Astrocyte (in vitro differentiated cells and primary cell): ENCODE measurements at regions not wholly inside any gene's neighbourhood (a gene's known extent, or its start where the extent isn't known, plus 50 kb on each side); places are given as distances from the start of the nearest gene placed in this dataset.

Experiments
- DNase-seq: peaks from one replicate; pipeline ENCODE4 v3.0.0-alpha.2; 2010; ENCODE audit warnings: low read depth
- FAIRE-seq: peaks from 2 replicates; lab custom pipeline; 2011; peaks lifted over from hg19 to GRCh38; lab: Jason Lieb, UNC
- H2AFZ ChIP-seq: 2 replicates; pipeline ENCODE4 v1.6.0; 2012; ENCODE audit warnings: low read depth, low read length, inconsistent platforms
- H3K27ac ChIP-seq: 2 replicates; pipeline ENCODE4 v1.5.1; 2011; ENCODE audit warnings: low read depth, low read length, inconsistent platforms
- H3K27me3 ChIP-seq: 2 replicates; pipeline ENCODE4 v1.6.0; 2011; ENCODE audit warnings: low read length, inconsistent platforms; ENCODE audit not compliant: insufficient read depth
- H3K36me3 ChIP-seq: 2 replicates; pipeline ENCODE4 v1.5.1; 2011; ENCODE audit warnings: low read length, inconsistent platforms; ENCODE audit not compliant: insufficient read depth
- H3K4me1 ChIP-seq: 2 replicates; pipeline ENCODE4 v1.5.1; 2011; ENCODE audit warnings: low read length, inconsistent platforms; ENCODE audit not compliant: insufficient read depth
- H3K4me2 ChIP-seq: 2 replicates; pipeline ENCODE4 v1.6.0; 2012; ENCODE audit warnings: low read length, inconsistent platforms
- H3K4me3 ChIP-seq: 2 replicates; pipeline ENCODE4 v1.5.1; 2011; ENCODE audit warnings: low read depth, mild to moderate bottlenecking, low read length, inconsistent platforms; ENCODE audit not compliant: insufficient read depth
- H3K79me2 ChIP-seq: 2 replicates; pipeline ENCODE4 v1.6.0; 2012; ENCODE audit warnings: mild to moderate bottlenecking, low read length, inconsistent platforms; ENCODE audit not compliant: insufficient read depth
- H3K9ac ChIP-seq: 2 replicates; pipeline ENCODE4 v1.6.0; 2012; ENCODE audit warnings: mild to moderate bottlenecking, low read length, inconsistent platforms
- H3K9me3 ChIP-seq: 2 replicates; pipeline ENCODE4 v1.5.1; 2012; ENCODE audit warnings: low read depth, mild to moderate bottlenecking, low read length, inconsistent platforms; ENCODE audit not compliant: insufficient read depth
- H4K20me1 ChIP-seq: 2 replicates; pipeline ENCODE4 v1.6.0; 2012; ENCODE audit warnings: low read length, inconsistent platforms; ENCODE audit not compliant: insufficient read depth
- H3K27ac Mint-ChIP-seq: one replicate; pipeline ENCODE4 v1.8.0; 2021; ENCODE audit warnings: mild to moderate bottlenecking, mixed read lengths; ENCODE audit not compliant: unreplicated experiment
- H3K27me3 Mint-ChIP-seq: one replicate; pipeline ENCODE4 v1.8.0; 2021; ENCODE audit warnings: low read depth, mixed read lengths; ENCODE audit not compliant: unreplicated experiment
- H3K36me3 Mint-ChIP-seq: one replicate; pipeline ENCODE4 v1.8.0; 2021; ENCODE audit warnings: low read depth, mixed read lengths; ENCODE audit not compliant: unreplicated experiment
- H3K4me1 Mint-ChIP-seq: one replicate; pipeline ENCODE4 v1.8.0; 2021; ENCODE audit warnings: low read depth, mixed read lengths; ENCODE audit not compliant: unreplicated experiment
- H3K4me3 Mint-ChIP-seq: one replicate; pipeline ENCODE4 v1.8.0; 2021; ENCODE audit warnings: mild to moderate bottlenecking, moderate library complexity, mixed read lengths; ENCODE audit not compliant: unreplicated experiment
- H3K9me3 Mint-ChIP-seq: one replicate; pipeline ENCODE4 v1.8.0; 2021; ENCODE audit warnings: mild to moderate bottlenecking, mixed read lengths; ENCODE audit not compliant: unreplicated experiment
- EZH2 ChIP-seq: IDR thresholded peaks from 2 replicates; pipeline ENCODE4 v1.6.1; 2012; ENCODE audit warnings: mild to moderate bottlenecking, low read length, inconsistent platforms; ENCODE audit not compliant: insufficient read depth
- TF ChIP-seq, protein P1 (sequence below): IDR thresholded peaks from 2 replicates; pipeline ENCODE4 v1.5.1; 2011; ENCODE audit warnings: low read depth, mild to moderate bottlenecking, inconsistent platforms, low read length, moderate library complexity; ENCODE audit not compliant: insufficient read depth

DNA sequence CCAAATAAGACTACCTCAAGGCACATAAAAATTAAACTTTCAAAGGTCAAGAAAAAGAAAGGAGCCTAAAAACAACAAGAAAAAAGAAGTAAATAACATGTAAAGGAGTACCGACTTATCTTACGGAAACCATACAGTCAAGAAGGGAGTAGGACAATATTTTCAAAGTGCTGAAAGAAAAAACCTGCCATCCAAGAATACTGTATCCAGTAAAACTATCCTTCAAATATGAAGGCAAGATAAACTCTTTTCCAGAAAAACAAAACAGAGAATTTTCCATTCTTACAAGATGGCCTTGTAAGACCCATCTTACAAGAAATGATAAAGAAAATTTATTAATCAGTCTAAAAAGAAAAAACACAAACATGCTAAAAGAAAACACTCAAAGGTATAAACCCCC is 302.2 kb downstream of the LMBRD1 start:
- H3K4me3 Mint-ChIP-seq = no peak overlapping the region
- Histone ChIP-seq H3K9me3 (peaks cover 6% of the 10 kb centered on the region), H3K79me2 (no peaks in the 10 kb centered on the region), H3K27ac (no peak overlapping the region), H3K4me2 (no peak overlapping the region), H4K20me1 (no peaks in the 10 kb centered on the region), H3K4me1 (no peaks in the 10 kb centered on the region), H3K4me3 (no peak overlapping the region), H2AFZ (no peak overlapping the region), H3K36me3 (no peaks in the 10 kb centered on the region), H3K27me3 (no peaks in the 10 kb centered on the region), H3K9ac (no peak overlapping the region)
- no peaks in the 10 kb centered on the region for H3K27me3 Mint-ChIP-seq
- H3K4me1 Mint-ChIP-seq = no peaks in the 10 kb centered on the region
- no peak for FAIRE-seq
- H3K9me3 Mint-ChIP-seq = no peaks in the 10 kb centered on the region
- no peaks in the 10 kb centered on the region for H3K36me3 Mint-ChIP-seq
- TF ChIP-seq EZH2 = no peak
- H3K27ac Mint-ChIP-seq = no peak overlapping the region
- no peak for DNase-seq

GRCh38 chr6:69489970-69490369 is 306.8 kb downstream of the LMBRD1 start:
- no peak overlapping the region for H3K4me2 ChIP-seq
- Mint-ChIP-seq H3K4me3 (no peak overlapping the region), H3K27ac (no peak overlapping the region), H3K9me3 (no peaks in the 10 kb centered on the region), H3K36me3 (no peaks in the 10 kb centered on the region), H3K27me3 (no peaks in the 10 kb centered on the region), H3K4me1 (no peaks in the 10 kb centered on the region)
- H3K9ac ChIP-seq = no peak overlapping the region
- H4K20me1 ChIP-seq = no peaks in the 10 kb centered on the region
- no peak overlapping the region for H3K27ac ChIP-seq
- no peak overlapping the region for H3K4me3 ChIP-seq
- no peak for DNase-seq
- no peak overlapping the region for H2AFZ ChIP-seq
- peaks cover 6% of the 10 kb centered on the region for H3K9me3 ChIP-seq
- TF ChIP-seq EZH2 = no peak
- TF ChIP-seq, protein P1, sequence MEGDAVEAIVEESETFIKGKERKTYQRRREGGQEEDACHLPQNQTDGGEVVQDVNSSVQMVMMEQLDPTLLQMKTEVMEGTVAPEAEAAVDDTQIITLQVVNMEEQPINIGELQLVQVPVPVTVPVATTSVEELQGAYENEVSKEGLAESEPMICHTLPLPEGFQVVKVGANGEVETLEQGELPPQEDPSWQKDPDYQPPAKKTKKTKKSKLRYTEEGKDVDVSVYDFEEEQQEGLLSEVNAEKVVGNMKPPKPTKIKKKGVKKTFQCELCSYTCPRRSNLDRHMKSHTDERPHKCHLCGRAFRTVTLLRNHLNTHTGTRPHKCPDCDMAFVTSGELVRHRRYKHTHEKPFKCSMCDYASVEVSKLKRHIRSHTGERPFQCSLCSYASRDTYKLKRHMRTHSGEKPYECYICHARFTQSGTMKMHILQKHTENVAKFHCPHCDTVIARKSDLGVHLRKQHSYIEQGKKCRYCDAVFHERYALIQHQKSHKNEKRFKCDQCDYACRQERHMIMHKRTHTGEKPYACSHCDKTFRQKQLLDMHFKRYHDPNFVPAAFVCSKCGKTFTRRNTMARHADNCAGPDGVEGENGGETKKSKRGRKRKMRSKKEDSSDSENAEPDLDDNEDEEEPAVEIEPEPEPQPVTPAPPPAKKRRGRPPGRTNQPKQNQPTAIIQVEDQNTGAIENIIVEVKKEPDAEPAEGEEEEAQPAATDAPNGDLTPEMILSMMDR = no peak
- no peaks in the 10 kb centered on the region for H3K4me1 ChIP-seq
- H3K36me3 ChIP-seq = no peaks in the 10 kb centered on the region
- no peaks in the 10 kb centered on the region for H3K79me2 ChIP-seq
- no peak for FAIRE-seq
- no peaks in the 10 kb centered on the region for H3K27me3 ChIP-seq

DNA sequence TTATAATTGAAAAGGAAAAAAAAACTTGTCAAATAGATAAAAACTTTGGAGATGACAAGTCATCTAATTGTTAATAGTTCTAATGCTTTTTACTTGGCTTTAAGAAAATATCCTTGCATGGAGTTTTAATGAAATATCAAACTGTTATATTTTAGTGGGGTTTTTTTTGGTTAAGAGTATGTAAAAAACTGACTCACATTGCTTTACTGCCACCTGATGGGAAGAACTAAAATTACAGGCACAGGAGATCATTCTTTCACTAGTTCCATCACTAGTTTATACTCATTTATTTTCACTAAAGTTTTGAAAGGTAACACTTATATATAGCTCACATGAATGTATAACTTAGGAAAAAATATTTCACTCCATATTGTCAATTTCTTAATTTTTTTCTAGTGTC is 309.1 kb downstream of the LMBRD1 start:
- Histone ChIP-seq H3K79me2 (no peaks in the 10 kb centered on the region), H3K9me3 (no peaks in the 10 kb centered on the region), H3K4me2 (no peak overlapping the region), H3K27ac (no peak overlapping the region), H4K20me1 (no peaks in the 10 kb centered on the region), H3K9ac (no peak overlapping the region), H2AFZ (no peak overlapping the region), H3K36me3 (no peaks in the 10 kb centered on the region), H3K27me3 (no peaks in the 10 kb centered on the region), H3K4me3 (no peak overlapping the region), H3K4me1 (no peaks in the 10 kb centered on the region)
- TF ChIP-seq, protein P1 = peak; percentile 14
- no peak for TF ChIP-seq EZH2
- FAIRE-seq (no peak), DNase-seq (no peak)
- H3K4me3 Mint-ChIP-seq = no peak overlapping the region
- H3K36me3 Mint-ChIP-seq = no peaks in the 10 kb centered on the region
- peaks cover 4% of the 10 kb centered on the region for H3K9me3 Mint-ChIP-seq
- H3K27ac Mint-ChIP-seq = no peak overlapping the region
- H3K4me1 Mint-ChIP-seq = no peaks in the 10 kb centered on the region
- H3K27me3 Mint-ChIP-seq = no peaks in the 10 kb centered on the region
